ENCODE measurements at regions not wholly inside any gene's neighbourhood (a gene's known extent, or its start where the extent isn't known, plus 50 kb on each side); places are given as distances from the start of the nearest gene placed in this dataset.

DNA sequence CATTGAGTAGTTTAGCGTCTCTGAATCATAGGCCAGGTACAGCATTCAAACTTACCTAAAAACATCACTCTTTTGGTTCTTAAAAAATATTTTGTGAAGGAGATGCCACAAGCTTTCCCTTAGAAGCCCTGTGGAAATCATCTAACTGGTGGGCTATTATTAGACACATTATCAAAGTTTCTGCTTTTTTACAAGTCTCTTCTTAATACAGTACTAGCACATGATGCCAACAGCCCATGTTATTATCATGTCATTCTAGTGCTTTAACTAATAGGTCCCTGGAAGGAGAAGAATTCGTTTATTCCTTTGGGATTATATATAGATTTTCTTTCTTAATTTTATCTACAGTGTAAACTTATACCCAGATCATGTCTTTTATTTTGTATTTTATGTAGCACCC, 146.0 kb upstream of the PTPRK start:
- TF ChIP-seq, protein P1, sequence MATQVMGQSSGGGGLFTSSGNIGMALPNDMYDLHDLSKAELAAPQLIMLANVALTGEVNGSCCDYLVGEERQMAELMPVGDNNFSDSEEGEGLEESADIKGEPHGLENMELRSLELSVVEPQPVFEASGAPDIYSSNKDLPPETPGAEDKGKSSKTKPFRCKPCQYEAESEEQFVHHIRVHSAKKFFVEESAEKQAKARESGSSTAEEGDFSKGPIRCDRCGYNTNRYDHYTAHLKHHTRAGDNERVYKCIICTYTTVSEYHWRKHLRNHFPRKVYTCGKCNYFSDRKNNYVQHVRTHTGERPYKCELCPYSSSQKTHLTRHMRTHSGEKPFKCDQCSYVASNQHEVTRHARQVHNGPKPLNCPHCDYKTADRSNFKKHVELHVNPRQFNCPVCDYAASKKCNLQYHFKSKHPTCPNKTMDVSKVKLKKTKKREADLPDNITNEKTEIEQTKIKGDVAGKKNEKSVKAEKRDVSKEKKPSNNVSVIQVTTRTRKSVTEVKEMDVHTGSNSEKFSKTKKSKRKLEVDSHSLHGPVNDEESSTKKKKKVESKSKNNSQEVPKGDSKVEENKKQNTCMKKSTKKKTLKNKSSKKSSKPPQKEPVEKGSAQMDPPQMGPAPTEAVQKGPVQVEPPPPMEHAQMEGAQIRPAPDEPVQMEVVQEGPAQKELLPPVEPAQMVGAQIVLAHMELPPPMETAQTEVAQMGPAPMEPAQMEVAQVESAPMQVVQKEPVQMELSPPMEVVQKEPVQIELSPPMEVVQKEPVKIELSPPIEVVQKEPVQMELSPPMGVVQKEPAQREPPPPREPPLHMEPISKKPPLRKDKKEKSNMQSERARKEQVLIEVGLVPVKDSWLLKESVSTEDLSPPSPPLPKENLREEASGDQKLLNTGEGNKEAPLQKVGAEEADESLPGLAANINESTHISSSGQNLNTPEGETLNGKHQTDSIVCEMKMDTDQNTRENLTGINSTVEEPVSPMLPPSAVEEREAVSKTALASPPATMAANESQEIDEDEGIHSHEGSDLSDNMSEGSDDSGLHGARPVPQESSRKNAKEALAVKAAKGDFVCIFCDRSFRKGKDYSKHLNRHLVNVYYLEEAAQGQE (IDR thresholded peaks at IDR 0.05; ENCODE audit: insufficient read depth in 1 of 2, low read depth in 2 of 2, low read length in 1 of 2): no peak
- TF ChIP-seq, protein P2, sequence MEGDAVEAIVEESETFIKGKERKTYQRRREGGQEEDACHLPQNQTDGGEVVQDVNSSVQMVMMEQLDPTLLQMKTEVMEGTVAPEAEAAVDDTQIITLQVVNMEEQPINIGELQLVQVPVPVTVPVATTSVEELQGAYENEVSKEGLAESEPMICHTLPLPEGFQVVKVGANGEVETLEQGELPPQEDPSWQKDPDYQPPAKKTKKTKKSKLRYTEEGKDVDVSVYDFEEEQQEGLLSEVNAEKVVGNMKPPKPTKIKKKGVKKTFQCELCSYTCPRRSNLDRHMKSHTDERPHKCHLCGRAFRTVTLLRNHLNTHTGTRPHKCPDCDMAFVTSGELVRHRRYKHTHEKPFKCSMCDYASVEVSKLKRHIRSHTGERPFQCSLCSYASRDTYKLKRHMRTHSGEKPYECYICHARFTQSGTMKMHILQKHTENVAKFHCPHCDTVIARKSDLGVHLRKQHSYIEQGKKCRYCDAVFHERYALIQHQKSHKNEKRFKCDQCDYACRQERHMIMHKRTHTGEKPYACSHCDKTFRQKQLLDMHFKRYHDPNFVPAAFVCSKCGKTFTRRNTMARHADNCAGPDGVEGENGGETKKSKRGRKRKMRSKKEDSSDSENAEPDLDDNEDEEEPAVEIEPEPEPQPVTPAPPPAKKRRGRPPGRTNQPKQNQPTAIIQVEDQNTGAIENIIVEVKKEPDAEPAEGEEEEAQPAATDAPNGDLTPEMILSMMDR (IDR thresholded peaks at IDR 0.05): no peak
- TF ChIP-seq SIN3A (IDR thresholded peaks at IDR 0.05; ENCODE audit: borderline replicate concordance, insufficient read depth, low read depth, low read length) (no peak), TCF7L2 (IDR thresholded peaks at IDR 0.05; ENCODE audit: low read depth, low read length) (no peak)

Measured in Panc1 (cell line).